ES-I3 (cell line): ENCODE measurements at regions not wholly inside any gene's neighbourhood (a gene's known extent, or its start where the extent isn't known, plus 50 kb on each side); places are given as distances from the start of the nearest gene placed in this dataset.

ENCODE experiments used
- H3K36me3 ChIP-seq: 2 replicates; pipeline ENCODE4 v1.6.1; 2013; ENCODE audit warnings: mild to moderate bottlenecking, low read length, control low read depth, moderate library complexity; ENCODE audit not compliant: insufficient read depth
- H3K4me1 ChIP-seq: 2 replicates; pipeline ENCODE4 v1.6.1; 2013; ENCODE audit warnings: mild to moderate bottlenecking, control low read depth, low read length; ENCODE audit not compliant: insufficient read depth
- H3K9ac ChIP-seq: 2 replicates; pipeline ENCODE4 v1.6.1; 2013; ENCODE audit warnings: low read depth, mild to moderate bottlenecking, low read length, moderate library complexity
- H3K9me3 ChIP-seq: 2 replicates; pipeline ENCODE4 v1.6.1; 2013; ENCODE audit warnings: mild to moderate bottlenecking, low read length, moderate library complexity; ENCODE audit not compliant: control insufficient read depth, insufficient read depth

DNA sequence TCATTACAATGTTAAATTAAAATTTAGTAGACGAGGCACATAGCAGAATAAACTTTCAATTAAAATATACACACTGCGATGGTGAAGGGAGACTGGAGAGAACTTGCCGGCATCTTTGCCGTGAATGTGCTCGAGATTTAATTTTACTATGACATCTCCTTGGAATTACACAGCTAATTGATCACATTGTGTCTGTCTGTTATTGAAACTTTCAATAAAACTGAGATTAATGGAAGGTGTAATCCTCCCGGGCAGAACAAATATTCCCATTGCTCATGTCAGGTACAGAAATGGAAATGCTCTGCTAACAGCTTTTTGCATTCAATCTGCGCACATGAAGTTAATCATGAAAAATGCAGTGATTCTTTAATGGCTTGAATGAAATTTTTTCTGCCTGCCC lies 210.1 kb upstream of the NLRP1 start:
- Histone ChIP-seq H3K9ac (no peak overlapping the region), H3K4me1 (peaks cover 15% of the 10 kb centered on the region), H3K36me3 (no peaks in the 10 kb centered on the region), H3K9me3 (peaks cover 3% of the 10 kb centered on the region; the same call in 1 of the 2 replicates)

DNA sequence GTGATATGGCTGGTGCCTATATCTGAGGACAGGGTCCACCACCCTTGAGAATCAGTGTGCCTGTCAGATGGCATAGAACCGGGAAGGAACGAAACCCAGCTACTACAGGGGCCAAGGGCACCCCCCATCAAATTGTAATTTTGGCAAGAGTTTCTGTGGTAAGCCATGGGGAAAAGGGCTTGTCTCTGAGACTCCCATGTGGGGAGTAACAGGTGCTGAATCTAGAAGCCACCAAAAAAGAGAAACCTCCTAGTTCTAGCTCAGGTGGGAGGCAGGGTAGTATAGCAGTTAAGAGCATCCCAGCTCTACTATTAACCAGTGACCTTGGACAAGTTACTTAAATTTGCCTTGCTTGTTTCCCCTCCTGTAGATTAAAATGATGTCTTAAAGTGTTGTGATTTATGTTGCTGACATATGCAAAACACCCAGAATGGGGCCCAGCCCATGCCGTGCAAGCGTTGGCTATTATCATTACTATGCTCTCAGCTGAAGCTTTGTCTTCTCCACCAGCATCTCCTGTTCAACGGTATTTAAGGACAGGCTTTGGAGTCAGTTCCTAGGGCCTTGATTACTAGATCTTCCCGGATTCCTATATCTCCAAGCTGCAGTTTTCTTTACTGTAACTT lies 210.7 kb upstream of the NLRP1 start:
- Histone ChIP-seq H3K9me3 (peaks cover 3% of the 10 kb centered on the region; the same call in 1 of the 2 replicates), H3K36me3 (no peaks in the 10 kb centered on the region), H3K9ac (no peak overlapping the region), H3K4me1 (peaks cover 15% of the 10 kb centered on the region)

DNA sequence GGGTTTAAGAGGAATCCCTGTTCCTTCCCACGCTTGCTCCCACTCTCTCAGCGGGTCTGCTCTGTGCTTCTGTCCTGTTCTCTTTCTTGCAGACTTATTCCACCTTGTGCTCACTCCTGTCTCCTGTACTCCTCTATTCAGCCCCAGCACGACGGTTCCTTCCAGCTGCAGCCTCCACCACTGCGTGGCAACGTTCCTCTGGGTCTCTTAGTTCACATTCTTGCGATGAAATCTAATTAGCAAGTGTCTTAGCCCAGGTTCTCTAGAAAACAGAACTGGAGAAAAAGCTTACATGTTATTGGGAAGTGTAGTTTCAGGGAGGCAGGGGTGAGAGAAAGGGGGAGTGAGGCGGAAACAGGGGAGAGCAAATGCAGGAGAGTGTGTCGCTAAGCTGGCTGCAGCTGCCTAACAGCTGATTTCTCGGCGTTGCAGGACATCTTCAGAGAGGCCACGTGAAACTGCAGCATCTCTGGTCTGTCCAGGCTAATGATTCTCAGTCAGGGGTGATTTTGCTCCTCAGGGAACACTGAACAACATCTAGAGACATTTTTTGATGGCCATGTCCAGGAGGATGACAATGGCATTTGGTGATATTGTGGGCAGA lies 213.2 kb upstream of the NLRP1 start:
- H3K36me3 ChIP-seq: no peaks in the 10 kb centered on the region
- no peak overlapping the region; the same call in 1 of the 2 replicates for H3K9ac ChIP-seq
- H3K9me3 ChIP-seq: peaks cover 3% of the 10 kb centered on the region; the same call in 1 of the 2 replicates
- H3K4me1 ChIP-seq: peaks cover 15% of the 10 kb centered on the region

DNA sequence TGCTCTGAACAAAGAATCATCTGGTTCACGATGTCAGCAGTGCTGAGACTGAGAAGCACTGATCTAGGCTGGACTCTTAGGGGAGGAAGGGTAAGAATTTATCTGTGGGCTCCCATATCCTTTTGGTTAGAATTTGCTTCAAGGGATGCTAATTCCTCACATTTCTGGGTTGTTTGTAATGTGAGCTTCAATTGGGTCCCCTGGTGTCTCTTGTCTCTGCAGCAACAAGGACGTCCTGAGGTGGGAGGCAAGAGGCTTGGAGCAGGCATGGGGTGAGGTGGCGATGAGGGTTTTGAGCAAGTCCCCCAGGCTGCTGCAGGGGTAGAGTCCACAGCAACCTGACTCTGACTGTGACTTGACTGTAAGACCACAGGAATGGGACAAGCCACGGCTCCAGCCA lies 213.8 kb upstream of the NLRP1 start:
- no peaks in the 10 kb centered on the region for H3K36me3 ChIP-seq
- no peaks in the 10 kb centered on the region; the same call in 1 of the 2 replicates for H3K9me3 ChIP-seq
- H3K4me1 ChIP-seq: peaks cover 15% of the 10 kb centered on the region
- H3K9ac ChIP-seq: no peak overlapping the region

DNA sequence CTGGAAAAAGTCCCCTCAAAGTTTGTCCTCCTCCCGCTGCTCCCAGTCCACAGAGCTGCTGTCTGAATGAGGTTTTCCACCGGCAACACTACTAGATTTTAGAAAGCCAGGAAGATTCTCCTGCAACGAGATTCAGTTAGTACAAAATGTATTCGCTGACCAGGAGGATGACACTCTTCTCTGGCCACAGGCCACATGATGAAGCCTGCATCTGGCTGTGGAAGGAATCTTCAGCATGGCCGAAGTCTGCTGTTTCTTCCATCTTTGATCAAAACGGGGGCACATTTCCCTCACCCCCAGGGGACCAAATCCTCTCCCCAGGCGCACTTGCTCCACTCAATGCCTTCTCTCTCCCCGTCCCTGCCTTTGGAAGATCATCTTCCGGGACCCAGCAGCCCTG lies 215.8 kb upstream of the NLRP1 start:
- H3K9ac ChIP-seq: no peak overlapping the region
- H3K36me3 ChIP-seq: no peaks in the 10 kb centered on the region
- no peaks in the 10 kb centered on the region; the same call in 1 of the 2 replicates for H3K9me3 ChIP-seq
- H3K4me1 ChIP-seq: peaks cover 11% of the 10 kb centered on the region

DNA sequence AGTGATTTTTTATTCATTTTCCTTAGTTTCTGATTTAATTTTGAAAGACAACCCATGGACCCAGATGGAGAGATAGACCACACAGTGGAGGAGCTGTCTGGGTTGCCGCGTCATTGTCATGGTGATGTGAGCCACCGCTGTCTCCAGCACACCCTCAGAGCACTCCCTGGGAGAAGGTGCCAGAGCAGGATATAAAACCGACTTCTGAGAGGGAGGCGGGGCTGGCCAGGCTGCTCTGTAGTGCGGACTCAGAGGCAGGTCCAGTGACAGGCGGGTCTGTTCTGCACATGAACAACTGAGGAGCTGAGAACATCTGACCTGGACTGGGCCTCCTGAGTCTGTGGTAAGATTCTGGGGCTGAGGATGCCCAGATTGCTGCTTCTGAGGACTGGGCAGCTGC lies 216.3 kb upstream of the NLRP1 start:
- Histone ChIP-seq H3K9ac (no peak overlapping the region), H3K9me3 (no peaks in the 10 kb centered on the region; the same call in 1 of the 2 replicates), H3K36me3 (no peaks in the 10 kb centered on the region), H3K4me1 (peaks cover 11% of the 10 kb centered on the region)

DNA sequence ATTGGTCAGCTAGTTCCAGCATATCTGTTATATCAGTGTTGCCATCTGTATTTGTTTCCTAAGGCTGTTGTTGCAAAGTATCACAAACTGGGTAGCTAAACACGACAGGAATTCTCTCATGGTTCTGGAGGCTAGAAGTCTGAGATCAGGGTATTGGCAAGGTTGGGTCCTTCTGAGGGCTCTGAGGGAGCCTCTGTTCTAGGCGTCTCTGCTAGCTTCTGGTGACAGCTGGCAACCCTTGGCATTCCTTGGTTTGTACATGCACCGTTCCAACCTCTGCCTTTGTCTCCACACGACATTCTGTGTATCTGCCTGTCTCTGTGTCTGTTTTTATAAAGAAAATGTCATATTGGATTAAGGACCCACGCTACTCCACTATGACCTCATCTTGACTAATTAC lies 219.9 kb upstream of the NLRP1 start:
- no peak overlapping the region for H3K9ac ChIP-seq
- H3K36me3 ChIP-seq: no peaks in the 10 kb centered on the region
- H3K4me1 ChIP-seq: no peaks in the 10 kb centered on the region; the same call in 1 of the 2 replicates
- H3K9me3 ChIP-seq: peaks cover 2% of the 10 kb centered on the region

DNA sequence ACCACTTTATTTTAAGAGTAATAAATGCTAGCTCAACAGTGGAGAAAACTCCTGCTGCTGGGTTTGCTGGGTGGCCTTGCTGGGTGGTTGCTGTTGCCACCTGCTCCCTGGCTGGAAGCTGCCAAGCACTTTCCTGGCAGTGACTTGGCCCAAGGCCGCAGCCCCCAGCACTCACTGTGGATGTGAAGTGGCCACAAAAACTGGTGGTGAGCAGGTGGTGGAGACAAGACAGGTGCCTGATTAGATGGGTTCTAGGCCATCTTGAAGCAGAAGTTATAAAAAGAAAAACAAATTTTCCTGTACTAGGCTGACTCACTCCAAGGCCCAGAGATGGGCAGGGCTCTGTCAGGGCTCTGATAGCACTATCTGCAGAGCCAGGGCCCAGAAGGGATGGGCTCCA lies 224.7 kb upstream of the NLRP1 start:
- H3K4me1 ChIP-seq: no peaks in the 10 kb centered on the region
- no peaks in the 10 kb centered on the region for H3K36me3 ChIP-seq
- no peak overlapping the region for H3K9ac ChIP-seq
- H3K9me3 ChIP-seq: peaks cover 9% of the 10 kb centered on the region

DNA sequence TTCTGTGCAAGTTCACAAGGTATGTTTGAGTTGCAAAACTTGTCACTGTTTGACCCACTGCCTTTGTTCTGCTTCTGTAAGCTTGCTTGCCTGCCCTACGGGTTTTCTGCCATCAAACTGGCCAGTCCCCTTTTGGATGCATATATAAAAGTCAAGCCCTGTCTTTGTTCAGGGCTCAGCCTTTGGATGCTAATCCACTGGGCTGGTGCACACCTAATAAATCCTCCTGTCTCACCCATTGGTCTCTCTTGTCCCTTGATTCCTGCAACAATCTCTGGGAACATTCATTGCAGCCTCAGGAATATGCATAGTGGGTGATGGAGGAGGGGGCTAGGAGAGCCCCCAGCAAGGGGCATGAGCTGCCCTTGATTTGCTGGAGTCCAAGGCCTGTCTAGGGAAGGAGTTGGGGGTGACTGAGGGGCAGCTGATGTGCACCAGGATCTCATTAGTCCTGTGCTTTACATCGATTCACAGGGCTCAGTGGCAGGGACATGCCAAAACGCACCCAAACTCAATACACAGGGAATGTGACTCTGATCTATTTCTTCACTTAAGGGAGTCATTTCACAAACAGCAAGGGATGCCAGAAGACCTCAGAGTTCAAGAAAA lies 225.4 kb upstream of the NLRP1 start:
- Histone ChIP-seq H3K9me3 (peaks cover 9% of the 10 kb centered on the region), H3K4me1 (no peaks in the 10 kb centered on the region)

DNA sequence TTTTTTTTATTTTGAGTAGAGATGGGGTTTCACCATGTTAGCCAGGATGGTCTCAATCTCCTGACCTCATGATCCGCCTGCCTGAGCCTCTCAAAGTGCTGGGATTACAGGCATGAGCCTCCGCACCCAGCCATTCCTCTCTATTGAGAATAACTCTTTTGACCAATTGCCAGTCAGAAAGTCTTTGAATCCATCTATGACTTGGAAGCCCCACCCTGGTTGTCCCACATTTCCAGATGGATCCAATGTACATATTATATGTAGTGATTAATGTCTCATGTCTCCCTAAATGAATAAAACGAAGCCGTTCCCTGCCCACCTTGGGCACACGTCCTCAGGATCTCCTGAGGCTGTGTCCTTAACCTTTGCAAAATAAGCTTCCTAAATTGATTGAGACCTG lies 228.3 kb upstream of the NLRP1 start:
- Histone ChIP-seq H3K36me3 (no peaks in the 10 kb centered on the region), H3K9me3 (peaks cover 9% of the 10 kb centered on the region), H3K9ac (no peak overlapping the region), H3K4me1 (peaks cover 11% of the 10 kb centered on the region)

More for the DNA sequence above, 225.4 kb upstream of the NLRP1 start:
- Histone ChIP-seq H3K9ac (no peak overlapping the region), H3K36me3 (no peaks in the 10 kb centered on the region)

DNA sequence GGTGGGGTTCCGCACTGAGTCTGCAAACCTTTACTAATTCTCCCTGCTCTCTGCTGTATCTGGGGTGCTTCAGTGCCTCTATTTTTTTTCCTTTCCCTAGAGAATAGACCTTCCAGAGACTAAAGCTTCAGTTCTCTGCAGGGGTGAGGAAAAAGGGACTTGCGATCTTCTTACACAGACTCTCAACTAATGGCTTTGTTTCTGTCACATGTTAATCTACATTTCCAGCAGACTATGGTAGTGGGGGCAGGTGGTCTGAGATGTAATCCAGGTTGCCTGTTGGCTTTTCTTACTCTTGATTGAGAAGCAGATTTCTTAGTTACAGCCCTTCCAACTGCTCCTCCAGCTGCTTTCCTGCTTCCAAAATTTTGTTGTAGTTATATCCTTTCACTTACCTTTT lies 229.0 kb upstream of the NLRP1 start:
- Histone ChIP-seq H3K4me1 (peaks cover 11% of the 10 kb centered on the region), H3K9me3 (peaks cover 9% of the 10 kb centered on the region), H3K9ac (no peak overlapping the region), H3K36me3 (no peaks in the 10 kb centered on the region)

DNA sequence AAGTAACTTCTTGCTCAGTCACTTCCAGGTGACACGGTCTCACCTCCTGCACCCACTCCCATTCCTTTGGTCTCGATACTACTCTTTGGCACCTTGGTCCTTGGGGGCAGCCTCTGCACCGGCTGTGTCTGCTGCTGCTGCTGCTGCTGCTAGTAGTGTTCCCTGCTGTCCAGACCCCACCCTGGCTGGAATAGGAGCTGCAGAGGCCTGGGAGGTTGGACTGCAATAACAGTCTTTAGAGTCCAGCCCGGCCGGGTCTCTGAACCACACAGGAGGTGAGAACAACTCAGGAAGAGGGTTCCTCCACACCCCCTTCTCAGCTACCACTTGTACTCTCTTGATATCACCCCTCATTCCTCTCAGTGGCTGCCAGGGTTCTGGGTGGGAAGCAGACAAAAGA lies 231.1 kb upstream of the NLRP1 start:
- H3K4me1 ChIP-seq: peaks cover 11% of the 10 kb centered on the region
- H3K9ac ChIP-seq: no peak overlapping the region
- H3K9me3 ChIP-seq: no peaks in the 10 kb centered on the region
- no peaks in the 10 kb centered on the region for H3K36me3 ChIP-seq

DNA sequence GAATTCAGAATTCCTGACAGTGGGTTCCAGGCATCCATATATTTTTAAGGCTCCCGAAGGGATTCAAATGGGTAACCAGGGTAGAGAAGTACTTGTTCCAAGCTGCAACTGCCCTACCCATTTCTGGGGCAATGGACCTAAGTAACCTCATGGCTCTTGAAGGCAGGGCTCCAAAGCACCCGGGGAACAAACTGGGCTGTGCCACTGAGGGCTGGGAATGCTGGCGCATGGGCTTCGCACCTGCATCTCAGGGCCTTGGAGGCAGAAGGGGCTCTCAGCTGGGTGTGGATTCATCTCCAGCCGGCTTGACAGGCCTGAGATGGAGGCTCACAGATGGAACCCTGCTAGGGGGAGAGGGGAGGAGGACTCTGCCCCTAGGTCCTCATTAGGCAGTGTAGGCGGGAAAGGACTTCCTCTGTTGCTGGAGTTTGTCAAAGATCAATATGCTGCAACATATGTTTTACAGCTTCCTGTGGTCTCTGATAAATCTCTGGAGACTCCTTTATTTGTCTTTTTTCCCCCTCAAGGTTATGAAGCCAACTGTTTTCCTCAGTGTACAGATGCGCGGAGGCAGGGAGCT lies 232.3 kb upstream of the NLRP1 start:
- Histone ChIP-seq H3K36me3 (no peaks in the 10 kb centered on the region), H3K4me1 (peaks cover 14% of the 10 kb centered on the region), H3K9ac (no peak overlapping the region), H3K9me3 (no peaks in the 10 kb centered on the region)

DNA sequence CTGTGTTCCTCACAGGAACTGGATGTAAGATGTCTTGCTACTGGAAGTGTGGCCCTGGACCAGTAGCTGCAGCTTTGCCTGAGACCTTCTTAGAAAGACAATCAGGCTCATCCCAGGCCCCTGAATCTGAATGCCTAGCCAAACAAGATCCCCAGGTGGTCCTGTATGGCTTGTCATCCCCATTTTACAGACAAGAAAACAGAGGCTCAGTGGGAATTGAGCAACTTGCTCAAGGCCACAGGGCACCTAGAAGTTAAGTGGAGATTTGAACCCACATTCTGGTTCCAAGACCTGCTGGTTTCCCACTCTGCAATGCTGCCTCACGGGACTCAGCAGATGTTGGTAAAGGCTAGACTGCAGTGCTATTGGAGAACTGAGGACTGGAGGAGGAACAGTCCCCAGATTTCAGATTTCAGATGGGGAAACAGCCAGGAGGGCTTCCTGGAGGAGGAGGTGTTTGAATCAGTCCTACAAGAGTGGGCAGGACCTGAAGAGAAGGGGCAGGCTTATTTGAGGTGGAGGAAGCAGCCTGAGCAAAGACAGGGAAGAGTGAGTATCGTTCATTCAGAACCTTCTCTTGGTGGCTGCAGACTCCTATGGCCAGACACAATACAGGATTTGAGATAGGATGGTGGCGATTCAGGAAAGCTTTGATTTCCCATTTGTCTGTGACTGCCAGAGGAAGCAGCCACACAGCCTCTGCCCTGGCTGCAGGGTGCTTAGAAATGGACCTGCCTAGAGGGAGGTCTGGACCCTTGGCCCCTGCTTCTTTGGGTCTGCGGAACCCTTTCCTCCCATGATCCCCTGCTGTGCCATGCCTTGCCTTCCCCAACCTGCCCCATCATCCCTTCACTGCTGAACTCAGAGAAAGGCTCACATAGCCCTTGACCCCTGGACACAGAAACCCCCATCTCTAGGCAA lies 233.4 kb upstream of the NLRP1 start:
- Histone ChIP-seq H3K9me3 (no peaks in the 10 kb centered on the region), H3K9ac (no peak overlapping the region), H3K4me1 (peaks cover 15% of the 10 kb centered on the region), H3K36me3 (no peaks in the 10 kb centered on the region)
